ENCODE measurements at regions not wholly inside any gene's neighbourhood (a gene's known extent, or its start where the extent isn't known, plus 50 kb on each side); places are given as distances from the start of the nearest gene placed in this dataset.
"Not testable (repeated sequence)": the region's sequence is repeated elsewhere in the genome, so short reads cannot be mapped to it uniquely, and the experiment has no call there.

- TF ChIP-seq YY1 (IDR thresholded peaks at IDR 0.05; ENCODE audit: insufficient read depth, insufficient read length); ZNF274 (IDR thresholded peaks at IDR 0.05; ENCODE audit: low read depth, low read length): not testable (repeated sequence)
These were observed 182.3 kb downstream of the NRIP1 start for GRCh38 chr21:14882545-14882944.
